GM06990 (cell line): ENCODE measurements at regions not wholly inside any gene's neighbourhood (a gene's known extent, or its start where the extent isn't known, plus 50 kb on each side); places are given as distances from the start of the nearest gene placed in this dataset.

Experiments
- DNase-seq: peaks from one replicate; pipeline ENCODE4 v3.0.0-alpha.2; 2011; ENCODE audit not compliant: insufficient read length; ENCODE audit errors: extremely low read depth
- H3K27me3 ChIP-seq: replicated peaks from 2 replicates; pipeline ENCODE4 v1.6.0; 2011; ENCODE audit warnings: low read length; ENCODE audit not compliant: control insufficient read depth, insufficient read depth
- H3K36me3 ChIP-seq: 2 replicates; pipeline ENCODE4 v1.5.1; 2011; ENCODE audit warnings: low read length; ENCODE audit not compliant: control insufficient read depth, insufficient read depth
- H3K4me3 ChIP-seq: replicated peaks from 2 replicates; pipeline ENCODE4 v1.5.1; 2011; ENCODE audit warnings: low read depth, mild to moderate bottlenecking, control low read depth, low read length
- TF ChIP-seq, protein P1 (sequence below): IDR thresholded peaks from 2 replicates; pipeline ENCODE4 v1.5.1; 2011; ENCODE audit warnings: low read length, control low read depth, mild to moderate bottlenecking, inconsistent platforms; ENCODE audit not compliant: insufficient read depth, poor library complexity, severe bottlenecking

DNA sequence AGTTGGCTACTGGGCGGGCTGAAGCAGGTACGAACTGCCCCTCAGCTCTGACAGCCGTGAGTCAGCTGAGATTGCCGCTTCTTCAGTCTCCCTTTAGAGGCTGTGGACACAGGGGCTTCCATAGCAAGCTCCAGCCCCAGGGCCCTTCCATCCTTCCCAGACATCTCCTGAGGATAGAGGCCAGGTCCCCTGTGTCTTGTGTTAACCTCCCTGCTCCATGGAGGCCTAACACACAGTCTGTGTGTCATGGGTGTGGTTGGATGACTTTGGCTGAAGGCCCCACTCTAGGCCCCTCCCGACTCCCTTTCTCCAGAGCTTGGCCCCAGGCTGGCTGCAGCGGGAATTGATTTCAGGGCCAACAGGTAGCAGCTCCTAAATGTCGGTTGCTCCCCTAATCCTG lies 116.1 kb upstream of the TLE3 start:
- Histone ChIP-seq H3K27me3 (no peaks in the 10 kb centered on the region), H3K4me3 (no peak overlapping the region), H3K36me3 (no peaks in the 10 kb centered on the region)
- no peak for DNase-seq
- TF ChIP-seq, protein P1, sequence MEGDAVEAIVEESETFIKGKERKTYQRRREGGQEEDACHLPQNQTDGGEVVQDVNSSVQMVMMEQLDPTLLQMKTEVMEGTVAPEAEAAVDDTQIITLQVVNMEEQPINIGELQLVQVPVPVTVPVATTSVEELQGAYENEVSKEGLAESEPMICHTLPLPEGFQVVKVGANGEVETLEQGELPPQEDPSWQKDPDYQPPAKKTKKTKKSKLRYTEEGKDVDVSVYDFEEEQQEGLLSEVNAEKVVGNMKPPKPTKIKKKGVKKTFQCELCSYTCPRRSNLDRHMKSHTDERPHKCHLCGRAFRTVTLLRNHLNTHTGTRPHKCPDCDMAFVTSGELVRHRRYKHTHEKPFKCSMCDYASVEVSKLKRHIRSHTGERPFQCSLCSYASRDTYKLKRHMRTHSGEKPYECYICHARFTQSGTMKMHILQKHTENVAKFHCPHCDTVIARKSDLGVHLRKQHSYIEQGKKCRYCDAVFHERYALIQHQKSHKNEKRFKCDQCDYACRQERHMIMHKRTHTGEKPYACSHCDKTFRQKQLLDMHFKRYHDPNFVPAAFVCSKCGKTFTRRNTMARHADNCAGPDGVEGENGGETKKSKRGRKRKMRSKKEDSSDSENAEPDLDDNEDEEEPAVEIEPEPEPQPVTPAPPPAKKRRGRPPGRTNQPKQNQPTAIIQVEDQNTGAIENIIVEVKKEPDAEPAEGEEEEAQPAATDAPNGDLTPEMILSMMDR, result no peak

DNA sequence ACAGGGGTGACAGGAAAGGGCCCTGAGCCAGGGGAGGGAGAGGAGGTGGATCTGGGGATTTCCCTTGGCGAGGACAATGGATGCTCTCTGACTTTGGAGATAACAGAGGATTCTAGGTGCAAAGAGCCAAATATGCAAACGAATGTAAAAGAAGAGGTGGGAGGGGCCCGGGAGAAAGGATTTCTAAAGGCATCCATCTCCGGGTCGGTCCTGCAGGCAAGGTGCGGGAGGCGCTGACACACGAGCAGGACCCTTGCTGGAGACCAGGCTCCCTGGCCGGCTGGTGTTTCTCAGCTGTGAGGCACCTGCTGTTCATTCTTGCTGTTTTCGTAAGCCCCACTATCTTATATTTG lies 115.2 kb upstream of the TLE3 start:
- DNase-seq, result no peak
- no peaks in the 10 kb centered on the region for H3K27me3 ChIP-seq
- H3K36me3 ChIP-seq, result no peaks in the 10 kb centered on the region
- H3K4me3 ChIP-seq, result no peak overlapping the region
- TF ChIP-seq, protein P1, result no peak

DNA sequence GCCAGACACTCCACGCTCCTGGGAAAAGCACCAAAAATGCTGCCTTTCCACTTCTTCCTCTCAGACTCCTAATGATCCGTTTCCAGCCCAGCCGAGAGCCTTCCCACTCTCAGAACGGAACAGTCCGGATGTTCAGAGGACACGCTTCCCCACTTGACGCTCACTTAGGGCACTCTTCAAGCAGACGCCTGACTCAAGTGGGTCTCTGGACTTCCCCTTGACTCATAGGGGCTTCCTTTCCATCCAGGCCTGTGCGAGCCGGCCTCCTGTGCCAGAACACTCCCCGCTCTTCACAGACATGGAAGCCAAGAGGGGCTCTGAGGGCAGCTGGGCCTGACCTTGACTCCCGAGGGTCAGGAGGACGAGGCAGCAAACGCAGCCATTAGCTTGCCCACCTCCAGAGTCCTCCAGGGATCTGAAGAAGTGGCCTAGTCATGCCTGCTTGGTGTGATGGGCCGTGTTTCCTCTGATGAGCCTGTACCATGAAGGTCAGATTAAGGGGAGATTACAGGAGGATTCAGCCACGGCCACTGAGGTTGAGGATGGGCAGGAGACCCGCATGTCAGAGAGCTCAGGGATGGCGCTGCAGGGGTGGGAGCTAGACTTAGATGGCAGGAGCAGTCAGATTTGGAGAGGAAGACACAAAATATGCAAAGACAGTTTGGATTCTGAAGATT lies 114.7 kb upstream of the TLE3 start:
- no peaks in the 10 kb centered on the region for H3K27me3 ChIP-seq
- no peak for DNase-seq
- TF ChIP-seq, protein P1, result no peak

DNA sequence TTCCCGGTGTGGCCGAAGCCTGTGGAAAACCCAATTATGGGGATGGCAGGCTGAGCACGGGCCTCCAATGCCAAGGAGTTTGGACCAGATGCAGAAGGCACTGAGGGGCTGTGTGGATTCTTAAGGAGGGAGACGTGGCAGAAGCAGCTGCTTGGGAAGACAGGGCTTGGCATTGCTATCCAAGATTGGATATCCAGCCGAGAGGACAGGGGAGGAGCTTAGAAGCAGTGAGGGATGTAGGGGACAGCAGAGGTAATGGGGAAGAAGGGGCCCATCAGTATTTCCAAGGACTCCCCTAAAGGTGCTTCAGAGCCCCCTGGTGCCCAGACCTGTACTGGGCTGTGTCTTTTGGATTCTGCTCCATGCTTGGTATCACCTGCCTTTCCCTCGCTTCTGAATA lies 112.8 kb upstream of the TLE3 start:
- Histone ChIP-seq H3K36me3 (no peaks in the 10 kb centered on the region), H3K4me3 (no peak overlapping the region), H3K27me3 (no peaks in the 10 kb centered on the region)
- TF ChIP-seq, protein P1, result peak; percentile 31
- no peak for DNase-seq

More for the DNA sequence above, 114.7 kb upstream of the TLE3 start:
- Histone ChIP-seq H3K4me3 (no peak overlapping the region), H3K36me3 (no peaks in the 10 kb centered on the region)

DNA sequence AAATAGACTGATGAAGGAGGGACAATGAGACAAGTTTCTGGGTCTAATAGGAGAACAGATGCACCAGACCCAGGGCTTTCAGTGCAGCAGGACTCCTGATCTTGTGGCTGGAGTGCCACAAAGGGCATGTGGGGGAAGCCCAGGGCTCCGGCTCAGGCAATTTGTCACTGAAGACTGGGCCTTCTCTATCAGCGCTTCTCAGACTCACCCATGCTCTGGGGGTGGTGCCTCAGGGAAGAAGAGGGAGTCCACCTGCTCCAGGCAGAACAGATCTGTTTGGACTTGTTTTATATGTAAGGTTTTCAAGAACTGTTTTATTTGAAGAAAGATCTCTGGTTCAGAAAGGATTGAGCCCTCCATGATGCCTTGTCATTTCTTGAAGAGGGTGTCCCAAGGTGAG lies 112.4 kb upstream of the TLE3 start:
- TF ChIP-seq, protein P1, result no peak
- no peak for DNase-seq
- H3K36me3 ChIP-seq, result no peaks in the 10 kb centered on the region
- no peak overlapping the region for H3K4me3 ChIP-seq
- H3K27me3 ChIP-seq, result no peaks in the 10 kb centered on the region

DNA sequence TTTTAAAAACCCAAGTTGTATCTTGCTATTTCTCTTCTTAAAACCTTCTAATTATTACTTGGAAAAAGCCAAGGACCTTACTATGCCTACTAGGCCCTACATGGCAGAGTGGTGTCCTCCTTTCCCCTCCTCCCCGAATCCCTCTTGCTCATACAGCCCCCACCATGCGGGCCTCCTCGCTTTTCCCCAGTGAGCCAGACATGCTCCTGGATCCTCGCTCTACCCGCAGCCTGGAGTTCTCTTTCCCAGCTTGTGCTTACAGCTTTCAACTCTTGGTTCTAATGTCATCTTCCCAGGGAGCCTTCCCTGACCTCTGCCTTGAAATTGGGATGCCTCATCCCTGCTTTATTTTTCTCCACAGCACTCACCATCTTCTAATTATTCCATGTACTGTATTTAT lies 111.8 kb upstream of the TLE3 start:
- DNase-seq, result no peak
- Histone ChIP-seq H3K36me3 (no peaks in the 10 kb centered on the region), H3K27me3 (no peaks in the 10 kb centered on the region), H3K4me3 (no peak overlapping the region)
- TF ChIP-seq, protein P1, result no peak
